ENCODE measurements at regions not wholly inside any gene's neighbourhood (a gene's known extent, or its start where the extent isn't known, plus 50 kb on each side); places are given as distances from the start of the nearest gene placed in this dataset.

DNA sequence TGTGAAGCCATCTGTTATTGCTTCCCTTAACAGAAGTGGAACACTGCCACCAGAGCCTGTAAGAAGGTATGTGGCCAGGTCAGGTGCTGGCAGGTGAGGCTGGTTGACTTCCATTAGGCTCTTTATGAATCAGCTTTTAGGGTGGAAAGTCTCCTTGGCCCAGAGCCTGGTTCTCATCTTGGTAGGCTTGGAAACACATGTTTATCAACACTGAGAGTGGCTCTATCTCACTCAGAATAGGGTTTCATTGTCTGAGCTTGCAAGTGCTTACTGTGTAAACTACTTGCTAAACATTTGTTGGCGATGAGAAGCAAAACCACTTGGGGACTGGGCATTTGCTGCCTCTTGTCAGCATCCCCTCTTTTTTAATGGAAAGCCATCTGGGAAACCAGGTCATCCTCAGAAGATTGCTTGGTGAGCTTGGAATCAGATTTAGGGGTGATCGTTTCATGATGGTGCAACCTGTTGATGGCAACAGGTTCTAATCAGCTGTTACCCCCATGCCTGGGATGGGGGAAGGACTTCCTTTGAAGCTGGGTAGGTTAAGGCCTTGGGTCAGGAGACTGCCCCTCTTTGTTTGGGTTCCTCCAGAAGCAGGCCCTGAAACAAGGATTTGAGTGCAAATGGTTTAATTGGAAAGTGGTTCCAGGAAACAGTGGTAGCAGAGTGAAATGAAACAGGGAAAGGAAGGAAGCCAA is 75.0 kb upstream of the AMPD3 start:
- WGBS, 2 experiments (ENCODE audit: extremely low coverage in 1 of 2, insufficient coverage in 1 of 2, insufficient read length in 1 of 2, insufficient replicate concordance in 2 of 2, low coverage in 1 of 2, low lambda C conversion rate in 2 of 2, missing lambda C conversion rate in 1 of 2): 67% methylated on average over 2 of the region's 2 CpGs; no CpG with 5 or more reads in 1 of the 2 experiments
- Histone ChIP-seq H4K91ac (replicated peaks; ENCODE audit: insufficient read length, low read length) (no peak overlapping the region), H2BK5ac (ENCODE audit: low read depth, low read length) (no peak overlapping the region), H3K79me1 (ENCODE audit: low read depth, low read length) (no peaks in the 10 kb centered on the region), H4K5ac (ENCODE audit: insufficient read length, low read depth, low read length) (no peak overlapping the region), H2BK12ac (ENCODE audit: low read depth, low read length) (no peak overlapping the region), H2BK20ac (ENCODE audit: low read length) (no peak overlapping the region), H3K36me3 (ENCODE audit: control insufficient read depth in 2 of 4, insufficient read depth in 4 of 4, low read length in 3 of 4) (no peaks in the 10 kb centered on the region), H3K9ac (replicated peaks in 1 of 4; ENCODE audit: extremely low read depth in 1 of 4, low read depth in 3 of 4, low read length in 3 of 4) (no peak overlapping the region), H2AK5ac (ENCODE audit: low read depth, low read length) (no peak overlapping the region), H3K4me1 (replicated peaks in 1 of 4; ENCODE audit: control insufficient read depth in 3 of 4, insufficient read depth in 4 of 4, low read length in 3 of 4) (no peaks in the 10 kb centered on the region), H2BK15ac (ENCODE audit: low read length) (no peak overlapping the region), H3K4ac (replicated peaks; ENCODE audit: insufficient read length, low read depth, low read length) (no peak overlapping the region), H3K27ac (ENCODE audit: low read depth, low read length) (no peak overlapping the region), H3K27me3 (replicated peaks in 1 of 4; ENCODE audit: control insufficient read depth in 3 of 4, extremely low read depth in 1 of 4, insufficient read depth in 3 of 4, low read length in 3 of 4) (no peaks in the 10 kb centered on the region), H2BK120ac (replicated peaks; ENCODE audit: low read depth, low read length) (no peak overlapping the region), H3K9me3 (ENCODE audit: insufficient read depth in 2 of 2, low read depth in 1 of 2, low read length in 1 of 2) (no peaks in the 10 kb centered on the region), H3K23me2 (ENCODE audit: low read depth, low read length) (no peaks in the 10 kb centered on the region), H3K14ac (ENCODE audit: insufficient read length) (no peak overlapping the region), H3K4me3 (ENCODE audit: extremely low read depth in 1 of 4, insufficient read depth in 2 of 4, low read depth in 3 of 4, low read length in 4 of 4) (no peak overlapping the region), H2AFZ (ENCODE audit: low read length) (no peak overlapping the region), H4K20me1 (replicated peaks in 1 of 2; ENCODE audit: control insufficient read depth in 1 of 2, insufficient read depth in 2 of 2, low read length in 2 of 2) (no peaks in the 10 kb centered on the region), H3K4me2 (ENCODE audit: insufficient read depth in 1 of 2, low read depth in 2 of 2, low read length in 2 of 2) (no peak overlapping the region), H3K18ac (ENCODE audit: extremely low read depth, low read length) (no peak overlapping the region), H4K8ac (ENCODE audit: extremely low read depth, insufficient read depth, low read length) (no peak overlapping the region), H3K23ac (ENCODE audit: insufficient read length) (no peak overlapping the region), H3K79me2 (ENCODE audit: control insufficient read depth in 1 of 2, insufficient read depth in 2 of 2, low read length in 2 of 2) (no peaks in the 10 kb centered on the region), H3K56ac (replicated peaks; ENCODE audit: insufficient read length, low read depth, low read length) (no peak overlapping the region)
- POLR2A ChIA-PET (ENCODE audit: partially characterized antibody): interaction anchor here (0.6 kb wide), 1 partner anchor 697 kb away, joined by 3 read pairs; no protein-coding TSS in a partner anchor
- peak in 1 of 2 experiments; percentile 7 for DNase-seq (ENCODE audit: low read depth in 1 of 2, low spot score in 2 of 2)
- no peak for FAIRE-seq
- CTCF ChIA-PET (ENCODE audit: partially characterized antibody): interaction anchor here (1.8 to 4.6 kb wide), 2 partner anchors 13 to 26 kb away, joined by 3 to 30 read pairs; no protein-coding TSS in a partner anchor
- TF ChIP-seq TAF1 (IDR thresholded peaks at IDR 0.05; ENCODE audit: low read depth, low read length) (no peak), GABPA (IDR thresholded peaks at IDR 0.05; ENCODE audit: borderline replicate concordance, insufficient read depth, low read length) (no peak), CREB1 (IDR thresholded peaks at IDR 0.05) (no peak), HDAC2 (IDR thresholded peaks at IDR 0.05; ENCODE audit: borderline replicate concordance in 1 of 2, low read depth in 2 of 2, low read length in 2 of 2) (no peak), CTBP2 (IDR thresholded peaks at IDR 0.05; ENCODE audit: borderline replicate concordance, insufficient read depth, insufficient read length, low read length) (no peak), GTF2F1 (IDR thresholded peaks at IDR 0.05; ENCODE audit: borderline replicate concordance, low read depth, low read length) (no peak), HDAC6 (IDR thresholded peaks at IDR 0.05; ENCODE audit: low read depth, low read length) (no peak), EGR1 (IDR thresholded peaks at IDR 0.05; ENCODE audit: borderline replicate concordance, low read depth, low read length) (no peak), NANOG (IDR thresholded peaks at IDR 0.05; ENCODE audit: insufficient read depth, low read depth, low read length, poor library complexity, severe bottlenecking) (no peak)
- TF ChIP-seq, protein P1, sequence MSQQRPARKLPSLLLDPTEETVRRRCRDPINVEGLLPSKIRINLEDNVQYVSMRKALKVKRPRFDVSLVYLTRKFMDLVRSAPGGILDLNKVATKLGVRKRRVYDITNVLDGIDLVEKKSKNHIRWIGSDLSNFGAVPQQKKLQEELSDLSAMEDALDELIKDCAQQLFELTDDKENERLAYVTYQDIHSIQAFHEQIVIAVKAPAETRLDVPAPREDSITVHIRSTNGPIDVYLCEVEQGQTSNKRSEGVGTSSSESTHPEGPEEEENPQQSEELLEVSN (IDR thresholded peaks at IDR 0.05): no peak
- TF ChIP-seq, protein P2, sequence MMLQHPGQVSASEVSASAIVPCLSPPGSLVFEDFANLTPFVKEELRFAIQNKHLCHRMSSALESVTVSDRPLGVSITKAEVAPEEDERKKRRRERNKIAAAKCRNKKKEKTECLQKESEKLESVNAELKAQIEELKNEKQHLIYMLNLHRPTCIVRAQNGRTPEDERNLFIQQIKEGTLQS (IDR thresholded peaks at IDR 0.05; ENCODE audit: insufficient read depth, low read depth, low read length): no peak
